NCI-H2171 (cell line): ENCODE measurements at regions not wholly inside any gene's neighbourhood (a gene's known extent, or its start where the extent isn't known, plus 50 kb on each side); places are given as distances from the start of the nearest gene placed in this dataset.
"Not testable (repeated sequence)": the region's sequence is repeated elsewhere in the genome, so short reads cannot be mapped to it uniquely, and the experiment has no call there.

ENCODE experiments used
- DNase-seq: peaks from one replicate; lab custom pipeline; 2025; lab: John Stamatoyannopoulos, UW

- not testable (repeated sequence) for DNase-seq
Measured at GRCh38 chr2:71958426-71958825, 189.2 kb downstream of the CYP26B1 start.

GRCh38 chr2:71952572-71953188, 195.0 kb downstream of the CYP26B1 start:
- no peak for DNase-seq

GRCh38 chr2:71951718-71952404, 195.8 kb downstream of the CYP26B1 start:
- DNase-seq, result no peak

GRCh38 chr2:71951083-71951468, 196.6 kb downstream of the CYP26B1 start:
- DNase-seq, result no peak

- no peak for DNase-seq
Measured at GRCh38 chr2:71950256-71951082, 197.2 kb downstream of the CYP26B1 start.

GRCh38 chr2:71949537-71949798, 198.2 kb downstream of the CYP26B1 start:
- no peak for DNase-seq

- DNase-seq, result no peak
Measured at GRCh38 chr2:71948781-71949536, 198.7 kb downstream of the CYP26B1 start.

GRCh38 chr2:71947809-71948208, 199.9 kb downstream of the CYP26B1 start:
- DNase-seq, result no peak

- DNase-seq, result no peak
Measured at GRCh38 chr2:71945603-71945959, 202.1 kb downstream of the CYP26B1 start.

- DNase-seq, result no peak
Measured at GRCh38 chr2:71944806-71945602, 202.7 kb downstream of the CYP26B1 start.

GRCh38 chr2:71944183-71944550, 203.5 kb downstream of the CYP26B1 start:
- no peak for DNase-seq

- no peak for DNase-seq
Measured at GRCh38 chr2:71943238-71944182, 204.2 kb downstream of the CYP26B1 start.

- DNase-seq, result no peak
Measured at GRCh38 chr2:71941726-71942525, 205.7 kb downstream of the CYP26B1 start.

- no peak for DNase-seq
Measured at GRCh38 chr2:71940695-71941094, 207.0 kb downstream of the CYP26B1 start.

GRCh38 chr2:71939588-71940535, 207.8 kb downstream of the CYP26B1 start:
- no peak for DNase-seq

- DNase-seq, result no peak
Measured at GRCh38 chr2:71938659-71939587, 208.7 kb downstream of the CYP26B1 start.

- DNase-seq, result no peak
Measured at GRCh38 chr2:71938108-71938507, 209.6 kb downstream of the CYP26B1 start.

- DNase-seq, result no peak
Measured at GRCh38 chr2:71937396-71937795, 210.3 kb downstream of the CYP26B1 start.
